Anterior cingulate cortex (tissue), 58 donors: ENCODE measurements at regions not wholly inside any gene's neighbourhood (a gene's known extent, or its start where the extent isn't known, plus 50 kb on each side); places are given as distances from the start of the nearest gene placed in this dataset.

Source experiments
- DNase-seq, 58 donors: peaks; one replicate each; lab custom pipeline; 2025; lab: John Stamatoyannopoulos, UW

DNA sequence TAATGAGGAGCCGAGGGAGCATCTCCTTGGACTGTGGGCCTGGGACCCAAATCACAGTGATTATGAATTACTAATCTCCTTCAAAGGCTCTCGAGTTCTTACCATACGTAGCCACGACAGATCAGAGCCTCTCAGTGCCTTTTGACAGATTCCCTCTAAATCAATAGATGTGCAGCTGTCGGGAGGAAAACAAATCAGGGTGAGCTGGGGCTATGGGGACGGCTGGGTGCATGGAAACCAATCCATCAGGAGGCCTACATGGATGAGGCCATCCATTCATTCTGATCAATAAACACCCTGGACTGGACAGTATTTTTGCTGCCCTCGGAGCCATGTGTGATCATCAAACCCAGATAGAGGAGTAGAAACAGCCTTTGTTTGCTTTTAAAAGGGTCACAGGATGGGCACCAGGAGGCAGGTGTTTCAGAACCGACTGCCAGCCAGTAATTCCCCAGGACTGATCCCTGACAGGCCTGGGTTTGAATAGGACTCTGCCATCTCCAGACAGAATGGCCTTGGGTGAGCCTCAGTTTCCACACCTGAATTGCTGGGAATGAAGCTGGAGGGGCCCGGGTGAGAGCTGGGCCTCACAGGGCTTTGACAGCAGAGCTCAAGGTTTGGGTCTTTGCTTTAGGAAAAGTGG is 532.8 kb downstream of the MATN1 start:
- no peak for DNase-seq

DNA sequence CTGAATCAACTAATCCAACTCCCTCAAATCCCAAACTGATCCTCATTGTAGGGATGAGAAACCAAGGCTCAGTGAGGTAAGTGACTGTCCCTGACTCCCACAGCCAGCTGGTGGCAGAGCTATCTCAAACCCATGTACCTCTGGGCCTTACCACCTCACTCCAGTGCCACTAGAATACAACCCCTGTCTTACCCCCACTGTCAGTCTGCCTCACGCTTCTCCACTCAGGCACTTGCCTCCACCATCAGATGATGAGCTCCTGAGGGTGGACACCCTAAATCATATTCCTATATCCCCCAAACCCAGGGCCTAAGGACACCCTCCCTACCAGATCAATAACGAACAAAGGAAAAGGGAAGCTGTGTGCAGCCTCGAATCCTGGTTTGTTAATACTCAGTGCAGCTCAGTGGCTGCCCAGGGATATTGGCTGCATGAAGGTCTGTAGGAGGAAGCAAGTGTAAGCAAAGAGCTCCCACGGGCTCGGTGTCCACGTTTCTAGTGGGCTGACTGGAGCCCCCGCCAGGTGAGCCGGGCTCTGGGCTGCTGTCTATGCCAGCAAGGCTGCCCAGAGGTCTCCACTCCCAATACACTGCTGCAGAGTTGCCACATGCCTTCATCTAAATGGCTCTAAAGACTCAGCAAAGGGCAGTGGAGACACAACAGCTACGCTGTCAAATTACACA is 533.4 kb downstream of the MATN1 start:
- DNase-seq = no peak

DNA sequence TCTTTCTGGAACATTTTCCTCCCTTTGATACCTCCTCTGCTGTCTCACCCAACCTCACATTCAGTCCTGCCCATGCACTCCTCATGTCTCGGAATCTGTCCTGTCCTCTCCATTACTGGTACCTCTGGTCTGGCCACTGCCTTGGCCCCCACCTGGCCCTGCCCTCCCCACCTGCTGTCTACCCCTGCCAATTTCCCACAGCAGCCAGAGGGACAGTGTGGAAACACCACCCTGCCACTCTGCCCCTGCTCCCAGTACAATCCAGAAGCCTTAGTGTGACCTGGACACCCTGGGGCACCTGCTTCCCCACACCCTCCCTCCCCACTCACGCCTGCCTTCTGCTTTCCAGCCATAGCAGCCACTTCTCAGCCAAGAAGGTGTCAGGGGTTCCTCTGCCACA is 534.4 kb downstream of the MATN1 start:
- no peak for DNase-seq

DNA sequence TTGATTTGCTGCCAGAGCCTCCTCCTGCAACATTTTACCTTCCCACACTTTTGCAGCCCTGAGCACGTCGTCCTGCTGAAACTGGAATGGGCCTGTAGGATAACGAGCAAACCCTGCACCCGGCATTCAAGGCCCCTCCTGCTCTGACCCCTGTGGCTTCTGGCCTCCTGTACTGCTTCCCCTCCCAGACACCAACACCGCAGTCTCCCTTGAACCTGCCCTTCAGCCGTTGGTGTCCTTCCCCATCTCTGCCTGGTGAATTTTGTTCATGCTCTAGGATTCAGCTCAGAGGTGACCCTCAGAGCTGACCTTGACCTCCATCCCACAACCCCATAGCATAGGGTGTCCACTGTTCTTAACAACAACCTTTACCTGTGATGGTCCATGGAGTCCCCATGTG is 535.1 kb downstream of the MATN1 start:
- DNase-seq = no peak

DNA sequence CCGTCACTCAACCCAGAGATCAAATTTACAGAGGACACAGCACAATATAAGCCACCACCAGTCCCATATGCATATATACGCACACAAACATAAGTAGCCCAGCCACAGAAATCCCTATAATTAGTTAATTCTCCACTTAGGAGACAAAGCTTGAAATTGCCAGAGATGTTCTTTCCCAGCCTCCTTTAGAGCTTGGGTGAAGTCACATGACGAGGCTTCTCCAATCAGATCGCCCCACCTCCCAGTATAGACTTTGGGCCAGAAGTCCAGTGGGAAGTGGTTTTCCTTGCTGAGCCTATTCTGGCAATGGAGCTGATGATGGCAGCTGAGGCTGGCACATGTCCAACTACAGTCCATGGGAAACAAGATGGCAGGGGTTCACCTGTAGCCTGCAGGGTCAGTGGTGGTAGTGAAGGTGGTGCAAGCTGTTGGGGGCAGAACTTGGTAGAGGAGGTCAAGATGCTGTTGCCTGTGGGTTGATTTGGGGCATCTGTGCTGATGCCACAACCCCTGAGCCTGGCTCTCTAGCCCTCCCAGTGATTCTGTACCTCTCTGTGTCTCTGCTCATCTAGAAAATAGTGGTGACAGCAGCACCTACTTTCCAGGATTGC is 535.9 kb downstream of the MATN1 start:
- DNase-seq = no peak

DNA sequence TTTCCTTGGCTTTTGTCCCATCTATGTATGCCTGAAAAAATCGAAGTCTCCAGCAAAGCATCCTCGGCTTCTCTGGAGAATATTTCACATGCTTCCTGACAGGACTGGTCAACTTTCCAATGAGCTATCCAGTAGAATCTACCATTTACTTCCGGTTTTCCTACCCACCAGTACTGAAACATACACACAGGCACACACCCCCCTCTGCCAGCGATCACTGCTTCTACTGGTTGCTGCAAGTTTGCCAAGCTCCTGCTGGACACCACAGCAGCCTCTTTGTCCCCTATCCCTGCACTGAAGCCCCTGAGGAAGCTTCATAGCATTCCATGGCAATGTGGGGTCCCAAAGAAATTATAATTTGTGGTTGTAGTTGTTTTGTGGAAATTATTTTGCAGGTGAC is 536.8 kb downstream of the MATN1 start:
- DNase-seq = no peak

DNA sequence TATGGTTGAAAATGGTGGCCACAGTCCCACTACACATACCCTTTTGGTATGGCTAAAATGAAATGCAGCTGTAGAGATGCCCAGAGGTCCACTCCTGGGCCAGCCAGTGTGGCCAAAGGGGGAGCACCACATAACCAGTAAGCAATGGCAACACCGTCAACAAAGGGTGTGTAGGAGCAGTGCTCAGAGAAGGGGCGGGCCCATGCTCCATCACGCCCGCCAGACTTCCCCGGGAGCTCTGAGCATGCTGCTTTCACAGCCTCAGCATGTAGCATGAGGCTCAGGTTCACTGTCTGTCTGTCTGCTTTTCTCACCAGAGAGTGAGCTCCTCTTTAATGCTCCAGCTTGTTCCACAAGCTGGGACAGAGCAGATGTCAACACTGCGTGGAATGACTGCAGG is 537.6 kb downstream of the MATN1 start:
- DNase-seq = no peak

DNA sequence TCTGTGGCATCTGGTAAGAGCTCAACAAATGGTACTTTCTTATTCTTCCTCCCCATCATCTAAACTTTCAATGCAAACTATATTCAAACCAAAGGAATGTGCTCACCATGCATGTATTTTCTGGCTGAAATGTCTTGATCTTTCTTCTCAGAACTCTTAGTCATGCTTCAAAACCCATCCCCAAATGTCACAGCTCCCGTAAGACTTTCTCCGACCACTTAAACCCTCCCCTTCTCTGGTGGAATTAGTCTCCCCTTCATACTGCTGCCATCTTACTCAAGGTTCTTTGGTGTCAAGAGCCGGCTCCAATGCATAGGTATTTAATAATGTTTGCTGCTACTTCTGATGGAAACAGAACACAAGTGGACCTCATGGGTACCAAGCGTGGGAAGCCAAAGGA is 538.1 kb downstream of the MATN1 start:
- no peak for DNase-seq

DNA sequence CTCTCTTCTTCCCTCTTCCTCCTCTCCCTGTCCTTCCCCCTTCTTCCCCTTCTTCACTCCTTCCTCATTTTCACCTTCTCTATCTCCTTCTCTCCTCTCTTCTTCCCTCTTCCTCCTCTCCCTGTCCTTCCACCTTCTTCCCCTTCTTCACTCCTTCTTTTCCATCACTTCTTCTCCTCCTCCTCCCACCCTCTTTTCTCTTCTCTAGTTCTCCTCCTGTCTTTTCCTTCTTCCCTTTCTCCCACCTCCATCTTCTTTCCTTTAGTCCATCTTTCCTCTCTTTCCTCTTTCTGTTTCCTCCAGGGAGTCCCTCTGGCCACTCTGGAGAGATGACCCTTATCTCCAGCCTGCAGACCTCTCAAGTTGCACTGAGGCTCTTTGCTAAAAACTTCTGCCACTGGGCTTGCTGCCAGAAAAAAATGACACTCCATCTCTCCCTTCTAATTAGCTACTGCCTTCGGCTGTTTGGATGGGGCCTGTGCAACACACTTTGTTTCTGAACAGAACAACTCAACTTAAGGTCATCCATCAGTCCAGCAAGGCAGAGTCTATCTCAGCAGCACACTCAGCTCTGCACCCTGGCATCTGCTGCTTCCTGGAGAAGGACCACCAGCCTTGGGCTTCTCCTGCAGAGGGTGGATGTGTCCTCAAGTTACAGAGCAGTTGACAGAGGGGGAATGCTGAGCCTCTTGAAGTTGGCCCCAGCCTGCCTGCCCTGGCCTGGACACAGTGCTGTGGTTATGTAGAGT is 538.8 kb downstream of the MATN1 start:
- no peak for DNase-seq

DNA sequence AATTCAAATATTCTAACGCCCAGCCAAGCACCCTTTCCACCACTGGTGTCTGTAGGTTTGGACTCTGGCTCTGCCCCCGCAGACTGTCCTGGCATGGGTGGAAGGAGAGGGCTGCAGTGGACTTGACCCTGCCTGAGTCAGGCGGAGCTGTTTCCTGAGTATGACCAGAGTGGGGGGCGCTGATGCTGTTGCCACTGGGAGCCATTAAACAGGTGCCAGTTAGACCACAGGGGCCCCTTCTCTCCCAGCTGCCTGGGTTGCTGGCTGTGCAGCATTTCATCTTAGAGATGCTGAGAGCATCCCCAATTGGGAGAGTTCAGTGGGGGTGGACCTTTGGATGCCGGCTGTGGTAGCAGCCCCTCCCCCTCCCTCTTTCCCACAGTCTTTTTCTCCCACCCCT is 539.5 kb downstream of the MATN1 start:
- no peak for DNase-seq

DNA sequence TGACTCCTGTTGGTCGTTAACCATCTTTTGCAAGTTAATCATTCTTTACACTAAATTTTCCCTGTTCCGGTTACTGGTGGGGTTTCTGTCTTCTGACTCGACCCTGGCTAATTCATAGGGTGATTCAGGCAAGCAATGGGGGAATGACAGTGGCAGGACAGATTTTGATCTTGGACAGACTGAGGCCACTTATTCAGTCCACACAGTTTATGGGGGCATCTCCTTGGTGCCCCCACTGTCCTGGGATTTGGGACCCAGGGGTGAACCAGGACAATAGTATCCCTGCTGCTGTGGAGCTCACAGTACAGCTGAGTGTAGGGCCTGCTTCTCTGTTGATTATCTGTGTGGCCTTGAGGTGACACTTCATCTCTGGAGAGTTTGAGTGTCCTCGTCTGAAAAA is 540.4 kb downstream of the MATN1 start:
- DNase-seq = no peak

DNA sequence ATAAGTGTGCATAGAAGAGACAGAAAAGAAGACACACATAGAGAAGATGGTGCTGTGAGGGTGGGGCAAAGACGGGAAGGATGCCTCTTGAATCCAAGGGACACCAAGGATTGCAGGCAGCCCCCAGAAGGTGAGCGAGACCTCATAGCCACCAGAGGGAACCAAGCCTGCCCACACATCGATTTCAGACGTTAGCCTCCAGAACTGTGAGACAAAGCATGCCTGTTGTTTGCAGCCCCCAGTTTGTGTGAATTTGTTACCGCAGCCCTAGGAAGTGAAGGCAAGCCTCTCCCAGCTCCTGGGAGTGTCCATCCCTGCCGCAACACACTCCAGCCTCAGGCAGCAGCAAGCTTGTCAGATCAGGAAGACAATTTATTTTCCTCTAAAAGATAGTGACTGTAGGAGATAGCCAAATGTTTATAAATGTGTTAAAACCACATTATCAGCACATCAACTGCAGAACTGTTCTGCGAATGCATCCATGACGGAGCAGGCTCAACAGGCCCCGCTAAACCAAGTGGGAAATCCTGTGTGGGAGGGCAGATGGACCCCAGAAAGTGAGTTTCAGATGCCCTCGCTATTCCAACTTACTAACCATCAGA is 543.3 kb downstream of the MATN1 start:
- no peak for DNase-seq

DNA sequence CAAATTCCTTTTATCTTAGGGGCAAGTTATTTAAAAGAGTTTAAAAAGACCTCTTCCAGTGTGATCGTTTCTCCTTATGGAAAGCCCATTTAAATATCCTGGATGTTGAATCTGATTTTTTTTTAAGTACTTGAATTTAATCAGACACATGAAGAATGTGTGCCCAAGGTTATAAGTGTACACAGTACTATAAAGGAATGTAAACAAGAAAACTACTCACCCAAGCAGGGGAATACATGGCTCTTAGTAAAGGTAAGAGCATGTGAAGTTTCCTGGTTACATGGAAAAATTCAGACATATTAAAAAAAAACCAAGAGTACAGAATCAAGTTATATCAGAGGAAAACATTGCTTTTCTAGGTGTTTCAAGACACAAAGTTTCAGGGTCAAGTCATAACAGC is 546.9 kb downstream of the MATN1 start:
- no peak for DNase-seq

DNA sequence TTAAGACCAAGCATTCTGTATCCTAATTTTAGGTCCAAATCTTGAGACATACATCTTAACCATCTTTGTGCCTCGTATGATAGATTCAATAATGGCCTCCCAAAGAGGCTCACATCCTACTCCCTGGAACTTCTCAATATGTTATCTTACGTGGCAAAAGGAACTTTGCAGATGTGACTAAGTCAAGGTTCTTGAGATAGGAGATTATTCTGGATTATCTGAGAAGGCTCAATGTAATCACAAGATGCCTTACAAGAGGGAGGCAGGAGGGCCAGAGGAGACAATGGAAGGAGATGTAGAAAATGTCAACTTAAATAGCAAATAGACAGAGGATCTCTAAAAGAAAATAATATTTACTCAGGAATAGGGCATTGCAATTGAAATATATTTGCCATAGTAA is 548.9 kb downstream of the MATN1 start:
- DNase-seq = no peak

DNA sequence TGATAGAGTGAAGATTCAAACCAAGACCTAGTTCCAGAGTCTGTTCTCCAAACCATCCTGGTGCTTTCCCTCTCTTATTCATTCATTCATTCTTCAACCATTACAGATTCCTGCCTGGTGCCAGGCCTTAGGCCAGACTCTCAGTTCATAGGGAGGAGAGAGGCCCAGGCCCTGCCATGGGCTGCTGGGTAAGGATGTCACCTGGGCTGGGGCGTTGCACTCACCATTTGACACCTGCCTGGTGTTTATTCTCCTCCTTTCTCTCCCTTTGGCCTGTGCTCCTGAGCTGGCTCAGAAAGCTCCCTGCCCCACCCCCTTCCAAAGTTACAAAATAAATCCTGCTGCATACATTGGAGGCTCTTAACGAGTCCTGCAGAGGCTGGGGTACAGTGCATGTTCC is 549.8 kb downstream of the MATN1 start:
- no peak for DNase-seq

DNA sequence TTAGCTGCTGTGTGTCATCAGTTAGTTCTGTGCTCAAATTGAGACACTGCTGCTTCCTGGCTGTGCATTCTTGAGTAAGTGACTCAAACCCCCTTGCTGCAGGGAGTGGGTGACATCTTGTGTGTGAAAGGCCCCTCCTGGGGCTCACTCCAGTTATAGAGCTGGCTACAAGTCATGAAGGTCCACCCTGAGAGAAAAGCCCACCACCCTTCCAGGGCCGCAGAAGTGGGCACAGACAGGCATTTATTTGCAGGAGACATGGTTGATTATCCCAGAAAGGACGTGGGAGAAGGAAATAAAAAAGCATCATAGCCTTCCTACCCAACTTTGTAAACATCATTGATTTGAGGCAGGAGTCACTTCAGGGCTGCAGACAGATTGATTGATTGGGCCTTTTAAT is 550.6 kb downstream of the MATN1 start:
- DNase-seq = no peak

DNA sequence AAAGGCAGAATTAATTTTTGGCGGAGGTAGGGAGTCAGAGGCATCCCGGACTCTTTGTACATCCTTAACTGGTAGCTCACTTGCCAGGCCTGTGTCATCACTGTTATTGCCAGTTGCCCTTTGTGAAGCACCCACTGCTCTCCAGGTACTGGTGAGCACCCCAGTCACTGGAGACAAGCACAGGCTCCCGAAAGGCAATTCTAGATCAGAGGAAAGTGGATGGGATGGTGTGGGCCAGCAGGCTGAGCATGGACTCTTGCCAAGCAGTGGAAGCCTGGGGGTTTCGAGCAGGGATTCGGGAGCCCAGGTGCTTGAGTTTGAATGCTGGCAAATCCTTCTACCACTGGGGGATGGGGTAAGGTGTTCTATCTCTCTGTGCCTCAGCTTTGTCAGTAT is 551.1 kb downstream of the MATN1 start:
- DNase-seq = no peak

DNA sequence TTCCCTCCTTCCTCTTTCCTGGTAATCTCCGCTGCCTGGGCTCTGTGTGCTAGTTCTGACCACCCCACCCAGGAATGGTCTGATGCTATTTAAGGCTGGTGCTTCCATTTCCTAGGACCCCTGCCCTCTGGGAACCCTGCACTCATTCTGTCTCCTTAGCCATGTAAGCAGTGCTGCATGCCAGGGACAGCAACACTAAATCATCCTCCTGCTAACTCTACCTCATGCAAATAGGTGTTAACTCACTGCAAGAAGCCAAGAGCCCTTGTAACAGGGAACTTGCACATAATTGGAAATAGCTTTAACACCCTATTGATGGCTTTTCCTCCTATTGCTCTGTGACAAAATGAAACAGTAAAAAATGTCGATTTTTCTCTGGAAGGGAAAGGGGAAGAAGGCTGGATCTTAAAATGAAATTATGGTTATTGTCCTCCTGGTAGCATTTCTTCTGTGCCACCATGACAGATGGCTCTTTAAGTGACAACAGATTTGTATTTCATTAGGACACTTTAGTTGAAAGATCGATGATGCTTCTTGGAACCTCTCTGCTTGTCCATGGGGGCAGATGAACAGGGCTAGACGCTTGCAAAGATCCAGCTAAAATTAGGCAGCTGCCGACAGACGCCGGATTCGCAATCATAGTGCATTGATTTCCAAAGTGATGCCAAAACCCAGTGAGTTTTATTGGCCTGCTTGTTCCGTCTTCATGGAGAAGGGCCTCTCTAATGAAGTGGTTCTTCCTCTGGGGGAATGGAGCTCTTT is 551.7 kb downstream of the MATN1 start:
- no peak for DNase-seq

DNA sequence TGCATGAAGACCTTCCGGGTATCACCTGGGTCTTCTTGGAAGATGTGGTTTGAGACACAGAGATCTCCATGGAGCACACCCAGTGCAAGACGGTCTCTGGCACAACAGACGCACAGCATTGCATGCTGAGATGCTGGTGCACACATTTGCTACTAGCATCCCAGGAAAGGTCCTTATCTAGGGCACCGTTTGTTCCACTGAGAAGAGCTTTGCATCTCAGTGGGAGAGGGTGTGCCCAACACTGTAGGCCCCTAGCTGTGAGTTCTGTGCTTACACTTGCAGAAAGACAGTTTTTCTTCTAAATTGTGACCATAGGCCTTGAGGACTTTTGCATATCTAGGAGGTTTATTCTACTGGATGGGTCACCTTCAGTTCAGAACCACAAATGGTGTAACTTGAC is 554.1 kb downstream of the MATN1 start:
- no peak for DNase-seq

DNA sequence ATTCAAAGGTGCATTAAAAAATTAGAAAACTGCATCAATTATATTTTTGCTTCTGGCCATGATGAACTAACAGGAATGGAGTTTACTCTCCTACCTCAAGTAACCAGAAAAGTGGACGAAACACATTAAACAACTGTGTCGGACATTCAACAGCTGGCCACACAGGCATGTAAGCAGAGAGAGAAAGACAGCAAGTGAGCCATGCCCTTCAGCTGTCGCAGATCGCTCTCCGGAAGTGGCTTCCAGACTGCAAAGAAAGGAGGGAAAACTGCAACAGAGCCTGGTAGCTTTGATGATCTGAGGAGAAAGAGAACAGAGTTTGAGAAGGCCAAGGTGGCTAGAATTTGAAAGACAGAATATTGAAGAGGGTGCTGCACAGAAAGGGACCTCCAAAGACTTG is 557.2 kb downstream of the MATN1 start:
- no peak for DNase-seq
